HG02623 (cell line): ENCODE measurements at regions not wholly inside any gene's neighbourhood (a gene's known extent, or its start where the extent isn't known, plus 50 kb on each side); places are given as distances from the start of the nearest gene placed in this dataset.

ENCODE experiments used
- ATAC-seq: cut with Tn5 transposase; IDR thresholded peaks from one replicate; pipeline ENCODE4 v1.9.1; 2021; ENCODE audit warnings: moderate library complexity; ENCODE audit not compliant: unreplicated experiment

- no peak for ATAC-seq
Measured at GRCh38 chr9:2351324-2351723, 270.3 kb upstream of the VLDLR start.

- ATAC-seq, result no peak
Measured at GRCh38 chr9:2354216-2354615, 267.4 kb upstream of the VLDLR start.

- no peak for ATAC-seq
Measured at GRCh38 chr9:2354856-2355696, 266.5 kb upstream of the VLDLR start.

- no peak for ATAC-seq
Measured at GRCh38 chr9:2355697-2355983, 265.9 kb upstream of the VLDLR start.

- no peak for ATAC-seq
Measured at GRCh38 chr9:2356041-2356790, 265.4 kb upstream of the VLDLR start.

- ATAC-seq, result no peak
Measured at GRCh38 chr9:2359891-2360471, 261.6 kb upstream of the VLDLR start.

GRCh38 chr9:2362150-2362549 is 259.4 kb upstream of the VLDLR start:
- ATAC-seq, result no peak

GRCh38 chr9:2363138-2363745 is 258.3 kb upstream of the VLDLR start:
- no peak for ATAC-seq

GRCh38 chr9:2363781-2364180 is 257.8 kb upstream of the VLDLR start:
- ATAC-seq, result no peak

GRCh38 chr9:2367970-2368369 is 253.6 kb upstream of the VLDLR start:
- ATAC-seq, result no peak

GRCh38 chr9:2373648-2374047 is 247.9 kb upstream of the VLDLR start:
- ATAC-seq, result no peak

GRCh38 chr9:2375114-2375513 is 246.5 kb upstream of the VLDLR start:
- ATAC-seq, result no peak

GRCh38 chr9:2377117-2377516 is 244.5 kb upstream of the VLDLR start:
- ATAC-seq, result no peak

- ATAC-seq, result no peak
Measured at GRCh38 chr9:2377834-2378233, 243.8 kb upstream of the VLDLR start.

GRCh38 chr9:2378266-2378665 is 243.3 kb upstream of the VLDLR start:
- no peak for ATAC-seq

GRCh38 chr9:2378816-2379215 is 242.8 kb upstream of the VLDLR start:
- no peak for ATAC-seq

GRCh38 chr9:2384741-2385140 is 236.8 kb upstream of the VLDLR start:
- no peak for ATAC-seq

GRCh38 chr9:2385746-2386145 is 235.8 kb upstream of the VLDLR start:
- no peak for ATAC-seq

GRCh38 chr9:2386566-2386965 is 235.0 kb upstream of the VLDLR start:
- ATAC-seq, result no peak

- no peak for ATAC-seq
Measured at GRCh38 chr9:2387166-2387565, 234.4 kb upstream of the VLDLR start.

GRCh38 chr9:2389404-2389803 is 232.2 kb upstream of the VLDLR start:
- no peak for ATAC-seq

- no peak for ATAC-seq
Measured at GRCh38 chr9:2390028-2390427, 231.6 kb upstream of the VLDLR start.
